ENCODE measurements at regions not wholly inside any gene's neighbourhood (a gene's known extent, or its start where the extent isn't known, plus 50 kb on each side); places are given as distances from the start of the nearest gene placed in this dataset.
"Not testable (repeated sequence)": the region's sequence is repeated elsewhere in the genome, so short reads cannot be mapped to it uniquely, and the experiment has no call there.

DNA sequence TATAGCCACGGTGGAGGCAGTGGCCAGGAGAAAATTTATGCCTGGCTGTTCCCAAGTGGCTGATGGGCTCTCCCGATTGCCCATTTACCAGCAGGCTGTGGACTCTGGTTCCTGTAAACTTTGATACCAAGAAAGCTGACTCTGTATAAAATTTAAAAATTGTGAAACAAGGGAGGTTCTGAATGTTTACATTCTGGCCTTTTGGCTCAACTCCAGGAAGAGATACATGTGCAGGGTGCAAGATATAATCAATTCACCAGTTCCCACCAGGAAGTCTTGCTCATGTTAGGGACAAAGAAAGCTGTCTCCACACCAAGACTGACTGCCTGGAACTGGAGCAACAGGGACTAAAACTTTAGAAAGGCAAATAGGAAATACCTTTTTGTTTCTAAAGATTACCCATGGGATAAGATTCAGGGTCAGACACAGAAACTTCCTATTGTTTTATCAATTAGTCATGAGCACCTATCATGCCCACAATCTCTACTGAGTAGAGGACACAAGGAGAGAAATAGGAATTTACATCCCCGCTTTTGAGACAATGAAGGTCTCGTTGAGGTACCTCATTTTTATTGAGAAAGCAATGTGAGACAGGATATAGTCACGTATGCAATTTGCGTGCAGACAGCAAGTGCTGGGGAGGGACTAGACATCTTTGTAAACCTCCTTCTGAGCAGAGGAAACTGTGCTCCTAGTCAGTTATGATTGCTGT is 123.5 kb downstream of the LIPG start (continued):
- TF ChIP-seq, protein P1, sequence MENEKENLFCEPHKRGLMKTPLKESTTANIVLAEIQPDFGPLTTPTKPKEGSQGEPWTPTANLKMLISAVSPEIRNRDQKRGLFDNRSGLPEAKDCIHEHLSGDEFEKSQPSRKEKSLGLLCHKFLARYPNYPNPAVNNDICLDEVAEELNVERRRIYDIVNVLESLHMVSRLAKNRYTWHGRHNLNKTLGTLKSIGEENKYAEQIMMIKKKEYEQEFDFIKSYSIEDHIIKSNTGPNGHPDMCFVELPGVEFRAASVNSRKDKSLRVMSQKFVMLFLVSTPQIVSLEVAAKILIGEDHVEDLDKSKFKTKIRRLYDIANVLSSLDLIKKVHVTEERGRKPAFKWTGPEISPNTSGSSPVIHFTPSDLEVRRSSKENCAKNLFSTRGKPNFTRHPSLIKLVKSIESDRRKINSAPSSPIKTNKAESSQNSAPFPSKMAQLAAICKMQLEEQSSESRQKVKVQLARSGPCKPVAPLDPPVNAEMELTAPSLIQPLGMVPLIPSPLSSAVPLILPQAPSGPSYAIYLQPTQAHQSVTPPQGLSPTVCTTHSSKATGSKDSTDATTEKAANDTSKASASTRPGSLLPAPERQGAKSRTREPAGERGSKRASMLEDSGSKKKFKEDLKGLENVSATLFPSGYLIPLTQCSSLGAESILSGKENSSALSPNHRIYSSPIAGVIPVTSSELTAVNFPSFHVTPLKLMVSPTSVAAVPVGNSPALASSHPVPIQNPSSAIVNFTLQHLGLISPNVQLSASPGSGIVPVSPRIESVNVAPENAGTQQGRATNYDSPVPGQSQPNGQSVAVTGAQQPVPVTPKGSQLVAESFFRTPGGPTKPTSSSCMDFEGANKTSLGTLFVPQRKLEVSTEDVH (IDR thresholded peaks at IDR 0.05; ENCODE audit: low read depth, partially characterized antibody), result no peak

DNA sequence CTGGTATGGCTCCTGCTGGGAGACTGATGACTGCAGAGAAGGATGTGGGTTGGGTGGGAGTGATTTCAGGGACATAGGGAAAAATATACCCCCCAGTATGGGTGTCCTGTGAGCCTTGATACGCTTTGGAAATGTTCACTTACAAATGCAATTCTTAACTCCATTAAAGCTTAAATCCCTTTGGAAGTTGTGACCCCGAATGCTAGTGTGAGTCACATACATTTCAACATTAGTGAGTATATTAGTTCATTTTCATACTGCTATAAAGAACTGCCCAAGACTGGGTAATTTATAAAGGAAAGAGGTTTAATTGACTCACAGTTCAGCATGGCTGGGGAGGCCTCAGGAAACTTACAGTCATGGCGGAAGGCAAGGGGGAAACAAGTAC is 120.9 kb downstream of the LIPG start:
- H3K27ac ChIP-seq (ENCODE audit: control insufficient read depth, insufficient read depth); CTCF ChIA-PET; in situ Hi-C loops (cut with MboI); H3K4me3 ChIP-seq; H2AFZ ChIP-seq (ENCODE audit: control insufficient read depth, low read depth, low read length); POLR2A ChIA-PET; H3K4me1 ChIP-seq (ENCODE audit: control insufficient read depth, insufficient read depth, low read length); RAD21 ChIA-PET (ENCODE audit: unreplicated experiment); ATAC-seq; H3K4me2 ChIP-seq (ENCODE audit: control insufficient read depth, insufficient read depth); SMC1A ChIA-PET (ENCODE audit: uncharacterized antibody, unreplicated experiment); H3K79me2 ChIP-seq (ENCODE audit: control insufficient read depth, insufficient read depth, low read length); FAIRE-seq; H3K36me3 ChIP-seq (ENCODE audit: control insufficient read depth in 2 of 2, insufficient read depth in 2 of 2, low read length in 1 of 2); DNase-seq (ENCODE audit: low read depth, low spot score); H3K27me3 ChIP-seq (replicated peaks in 1 of 2; ENCODE audit: control insufficient read depth in 2 of 2, insufficient read depth in 2 of 2, low read length in 1 of 2); H3K9ac ChIP-seq (ENCODE audit: control insufficient read depth, insufficient read depth, low read length); H4K20me1 ChIP-seq (ENCODE audit: control insufficient read depth, insufficient read depth); BruUV-seq (replicated peaks); intact Hi-C loops (cut with micrococcal nuclease; ENCODE audit: unreplicated experiment); H3K9me3 ChIP-seq (replicated peaks; ENCODE audit: control insufficient read depth, insufficient read depth, low read length): not testable (repeated sequence)
- 31% methylated on average over 3 of the region's 3 CpGs for WGBS (ENCODE audit: insufficient coverage, insufficient replicate concordance, low lambda C conversion rate, missing lambda C conversion rate)

Data from GM12878 (cell line).